HL-60 (cell line): ENCODE measurements at regions not wholly inside any gene's neighbourhood (a gene's known extent, or its start where the extent isn't known, plus 50 kb on each side); places are given as distances from the start of the nearest gene placed in this dataset.

Experiments
- CTCF ChIP-seq: IDR thresholded peaks from one replicate; pipeline ENCODE4 v1.5.1; 2011; ENCODE audit warnings: low read length, control low read depth, inconsistent platforms; ENCODE audit not compliant: insufficient read depth
- GABPA ChIP-seq: IDR thresholded peaks from 2 replicates; pipeline ENCODE4 v1.6.1; 2012; ENCODE audit warnings: low read depth
- REST ChIP-seq: IDR thresholded peaks from 2 replicates; pipeline ENCODE4 v1.6.1; 2012; ENCODE audit warnings: low read depth; ENCODE audit not compliant: insufficient replicate concordance

GRCh38 chr5:105380126-105380525 is 1817.5 kb upstream of the NUDT12 start:
- TF ChIP-seq CTCF = no peak
- no peak for TF ChIP-seq REST
- TF ChIP-seq GABPA = no peak
